HL-60 (cell line): ENCODE measurements at regions not wholly inside any gene's neighbourhood (a gene's known extent, or its start where the extent isn't known, plus 50 kb on each side); places are given as distances from the start of the nearest gene placed in this dataset.

Experiments
- GABPA ChIP-seq: IDR thresholded peaks from 2 replicates; pipeline ENCODE4 v1.6.1; 2012; ENCODE audit warnings: low read depth
- POLR2AphosphoS5 ChIP-seq: IDR thresholded peaks from 2 replicates; pipeline ENCODE4 v1.6.1; 2012; ENCODE audit warnings: low read depth
- SPI1 ChIP-seq: IDR thresholded peaks from 2 replicates; pipeline ENCODE4 v1.6.1; 2012; ENCODE audit warnings: low read depth, mild to moderate bottlenecking, borderline replicate concordance
- TF ChIP-seq, protein P1 (sequence below): IDR thresholded peaks from one replicate; pipeline ENCODE4 v1.5.1; 2011; ENCODE audit warnings: low read length, control low read depth, inconsistent platforms; ENCODE audit not compliant: insufficient read depth
- TF ChIP-seq, protein P2 (sequence below): IDR thresholded peaks from 2 replicates; pipeline ENCODE4 v1.6.1; 2012; ENCODE audit warnings: low read depth; ENCODE audit not compliant: insufficient replicate concordance

DNA sequence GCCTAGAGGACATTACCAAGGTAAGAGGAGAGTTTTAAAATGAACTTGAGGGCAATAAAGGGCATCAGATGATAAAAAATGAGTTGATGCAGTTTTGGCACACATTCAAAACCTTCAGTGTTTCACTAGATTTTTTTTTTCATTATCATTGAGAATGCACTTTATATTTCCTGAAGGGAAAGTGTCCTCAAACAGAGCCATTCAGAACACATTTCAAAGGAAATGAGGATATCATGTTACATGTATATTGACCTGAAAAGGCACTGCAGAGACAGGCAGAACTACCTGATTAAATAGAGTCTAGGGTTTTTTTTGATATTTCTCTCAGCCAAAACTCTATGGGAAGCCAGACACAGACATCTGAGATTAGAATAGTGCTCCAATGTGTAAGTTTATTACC lies 454.0 kb downstream of the NEBL start:
- TF ChIP-seq, protein P1, sequence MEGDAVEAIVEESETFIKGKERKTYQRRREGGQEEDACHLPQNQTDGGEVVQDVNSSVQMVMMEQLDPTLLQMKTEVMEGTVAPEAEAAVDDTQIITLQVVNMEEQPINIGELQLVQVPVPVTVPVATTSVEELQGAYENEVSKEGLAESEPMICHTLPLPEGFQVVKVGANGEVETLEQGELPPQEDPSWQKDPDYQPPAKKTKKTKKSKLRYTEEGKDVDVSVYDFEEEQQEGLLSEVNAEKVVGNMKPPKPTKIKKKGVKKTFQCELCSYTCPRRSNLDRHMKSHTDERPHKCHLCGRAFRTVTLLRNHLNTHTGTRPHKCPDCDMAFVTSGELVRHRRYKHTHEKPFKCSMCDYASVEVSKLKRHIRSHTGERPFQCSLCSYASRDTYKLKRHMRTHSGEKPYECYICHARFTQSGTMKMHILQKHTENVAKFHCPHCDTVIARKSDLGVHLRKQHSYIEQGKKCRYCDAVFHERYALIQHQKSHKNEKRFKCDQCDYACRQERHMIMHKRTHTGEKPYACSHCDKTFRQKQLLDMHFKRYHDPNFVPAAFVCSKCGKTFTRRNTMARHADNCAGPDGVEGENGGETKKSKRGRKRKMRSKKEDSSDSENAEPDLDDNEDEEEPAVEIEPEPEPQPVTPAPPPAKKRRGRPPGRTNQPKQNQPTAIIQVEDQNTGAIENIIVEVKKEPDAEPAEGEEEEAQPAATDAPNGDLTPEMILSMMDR, result no peak
- TF ChIP-seq SPI1 (no peak), POLR2AphosphoS5 (no peak), GABPA (no peak)
- TF ChIP-seq, protein P2, sequence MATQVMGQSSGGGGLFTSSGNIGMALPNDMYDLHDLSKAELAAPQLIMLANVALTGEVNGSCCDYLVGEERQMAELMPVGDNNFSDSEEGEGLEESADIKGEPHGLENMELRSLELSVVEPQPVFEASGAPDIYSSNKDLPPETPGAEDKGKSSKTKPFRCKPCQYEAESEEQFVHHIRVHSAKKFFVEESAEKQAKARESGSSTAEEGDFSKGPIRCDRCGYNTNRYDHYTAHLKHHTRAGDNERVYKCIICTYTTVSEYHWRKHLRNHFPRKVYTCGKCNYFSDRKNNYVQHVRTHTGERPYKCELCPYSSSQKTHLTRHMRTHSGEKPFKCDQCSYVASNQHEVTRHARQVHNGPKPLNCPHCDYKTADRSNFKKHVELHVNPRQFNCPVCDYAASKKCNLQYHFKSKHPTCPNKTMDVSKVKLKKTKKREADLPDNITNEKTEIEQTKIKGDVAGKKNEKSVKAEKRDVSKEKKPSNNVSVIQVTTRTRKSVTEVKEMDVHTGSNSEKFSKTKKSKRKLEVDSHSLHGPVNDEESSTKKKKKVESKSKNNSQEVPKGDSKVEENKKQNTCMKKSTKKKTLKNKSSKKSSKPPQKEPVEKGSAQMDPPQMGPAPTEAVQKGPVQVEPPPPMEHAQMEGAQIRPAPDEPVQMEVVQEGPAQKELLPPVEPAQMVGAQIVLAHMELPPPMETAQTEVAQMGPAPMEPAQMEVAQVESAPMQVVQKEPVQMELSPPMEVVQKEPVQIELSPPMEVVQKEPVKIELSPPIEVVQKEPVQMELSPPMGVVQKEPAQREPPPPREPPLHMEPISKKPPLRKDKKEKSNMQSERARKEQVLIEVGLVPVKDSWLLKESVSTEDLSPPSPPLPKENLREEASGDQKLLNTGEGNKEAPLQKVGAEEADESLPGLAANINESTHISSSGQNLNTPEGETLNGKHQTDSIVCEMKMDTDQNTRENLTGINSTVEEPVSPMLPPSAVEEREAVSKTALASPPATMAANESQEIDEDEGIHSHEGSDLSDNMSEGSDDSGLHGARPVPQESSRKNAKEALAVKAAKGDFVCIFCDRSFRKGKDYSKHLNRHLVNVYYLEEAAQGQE, result no peak
